Neuron (in vitro differentiated cells): ENCODE measurements at regions not wholly inside any gene's neighbourhood (a gene's known extent, or its start where the extent isn't known, plus 50 kb on each side); places are given as distances from the start of the nearest gene placed in this dataset.

Experiments used
- H2AFZ ChIP-seq: one replicate; pipeline ENCODE4 v1.6.1; 2013; ENCODE audit warnings: low read depth, mild to moderate bottlenecking, inconsistent platforms, low read length, moderate library complexity
- H3K27me3 ChIP-seq: one replicate; pipeline ENCODE4 v1.6.1; 2013; ENCODE audit warnings: low read length; ENCODE audit not compliant: insufficient read depth
- H3K36me3 ChIP-seq: one replicate; pipeline ENCODE4 v1.6.1; 2013; ENCODE audit warnings: low read length; ENCODE audit not compliant: insufficient read depth
- H3K4me1 ChIP-seq: one replicate; pipeline ENCODE4 v1.6.1; 2013; ENCODE audit warnings: low read length; ENCODE audit not compliant: insufficient read depth
- H3K4me3 ChIP-seq: 2 replicates; pipeline ENCODE4 v1.5.1; 2013; ENCODE audit warnings: mild to moderate bottlenecking, low read length, moderate library complexity
- H3K9me3 ChIP-seq: one replicate; pipeline ENCODE4 v1.6.1; 2013; ENCODE audit warnings: low read length

DNA sequence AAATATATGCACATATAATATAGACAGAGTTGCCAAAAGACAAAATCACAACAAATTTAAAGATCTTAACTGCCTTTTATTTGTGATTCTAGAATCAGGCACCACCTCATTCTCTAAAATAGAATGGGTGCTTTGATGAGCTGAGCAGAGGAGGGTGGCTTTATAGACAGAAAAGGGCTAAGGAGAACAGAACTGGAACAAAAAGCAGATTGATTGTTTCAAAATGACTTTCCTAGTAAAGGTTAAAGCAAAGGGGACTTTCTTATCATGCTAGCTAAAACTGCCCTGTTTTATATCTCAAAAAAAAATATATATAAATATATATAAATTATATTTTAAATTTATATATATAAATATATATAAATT, 287.6 kb downstream of the FAT3 start:
- Histone ChIP-seq H3K27me3 (no peaks in the 10 kb centered on the region), H2AFZ (no peak overlapping the region), H3K4me3 (no peak overlapping the region), H3K9me3 (no peaks in the 10 kb centered on the region), H3K36me3 (no peaks in the 10 kb centered on the region), H3K4me1 (peaks cover 40% of the 10 kb centered on the region)

- Histone ChIP-seq H3K36me3 (peaks cover 16% of the 10 kb centered on the region), H3K4me1 (peaks cover 37% of the 10 kb centered on the region), H3K27me3 (no peaks in the 10 kb centered on the region), H3K4me3 (no peak overlapping the region), H2AFZ (no peak overlapping the region), H3K9me3 (peaks cover 2% of the 10 kb centered on the region)
Measured at GRCh38 chr11:92523611-92524010, 299.0 kb downstream of the FAT3 start.

DNA sequence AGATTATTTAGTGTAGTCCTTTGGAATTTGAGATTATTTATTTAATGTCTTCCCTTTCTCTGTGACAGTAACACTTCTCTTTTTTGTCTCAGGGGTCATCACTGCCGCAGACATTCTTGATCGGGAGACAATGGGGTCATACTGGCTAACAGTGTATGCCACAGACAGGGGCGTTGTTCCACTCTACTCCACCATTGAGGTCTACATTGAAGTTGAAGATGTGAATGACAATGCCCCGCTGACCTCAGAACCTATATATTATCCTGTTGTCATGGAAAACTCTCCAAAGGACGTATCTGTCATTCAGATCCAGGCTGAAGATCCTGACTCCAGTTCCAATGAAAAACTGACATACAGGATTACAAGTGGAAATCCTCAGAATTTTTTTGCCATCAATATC, 299.9 kb downstream of the FAT3 start:
- no peak overlapping the region for H3K4me3 ChIP-seq
- H3K4me1 ChIP-seq = peaks cover 43% of the 10 kb centered on the region
- H2AFZ ChIP-seq = no peak overlapping the region
- peaks cover 2% of the 10 kb centered on the region for H3K9me3 ChIP-seq
- peaks cover 16% of the 10 kb centered on the region for H3K36me3 ChIP-seq
- no peaks in the 10 kb centered on the region for H3K27me3 ChIP-seq

- H2AFZ ChIP-seq = no peak overlapping the region
- H3K9me3 ChIP-seq = no peaks in the 10 kb centered on the region
- H3K36me3 ChIP-seq = peaks cover 16% of the 10 kb centered on the region
- H3K4me1 ChIP-seq = peaks cover 53% of the 10 kb centered on the region
- H3K27me3 ChIP-seq = no peaks in the 10 kb centered on the region
- H3K4me3 ChIP-seq = no peak overlapping the region
Measured at GRCh38 chr11:92527467-92527866, 302.8 kb downstream of the FAT3 start.

DNA sequence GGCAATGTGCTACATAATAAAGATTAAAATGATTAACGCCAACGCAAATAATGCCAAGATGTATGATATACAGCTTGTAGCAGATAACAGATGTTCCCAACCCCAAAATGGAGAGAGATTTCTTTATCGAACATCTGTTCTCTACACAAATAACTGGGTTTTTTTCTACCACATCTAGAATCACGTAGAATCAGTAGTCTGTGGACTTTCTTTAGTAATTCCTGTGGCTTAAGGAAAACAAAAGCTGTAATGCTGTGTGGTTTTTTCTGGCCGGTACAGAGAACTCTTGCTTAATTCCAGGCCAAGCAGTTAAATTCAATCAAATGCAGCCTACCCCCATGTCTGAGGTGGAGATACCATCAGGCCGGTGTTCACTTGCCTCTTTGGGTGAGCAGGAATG, 303.4 kb downstream of the FAT3 start:
- Histone ChIP-seq H3K36me3 (peaks cover 16% of the 10 kb centered on the region), H2AFZ (no peak overlapping the region), H3K4me3 (no peak overlapping the region), H3K4me1 (peaks cover 50% of the 10 kb centered on the region), H3K9me3 (no peaks in the 10 kb centered on the region), H3K27me3 (no peaks in the 10 kb centered on the region)

DNA sequence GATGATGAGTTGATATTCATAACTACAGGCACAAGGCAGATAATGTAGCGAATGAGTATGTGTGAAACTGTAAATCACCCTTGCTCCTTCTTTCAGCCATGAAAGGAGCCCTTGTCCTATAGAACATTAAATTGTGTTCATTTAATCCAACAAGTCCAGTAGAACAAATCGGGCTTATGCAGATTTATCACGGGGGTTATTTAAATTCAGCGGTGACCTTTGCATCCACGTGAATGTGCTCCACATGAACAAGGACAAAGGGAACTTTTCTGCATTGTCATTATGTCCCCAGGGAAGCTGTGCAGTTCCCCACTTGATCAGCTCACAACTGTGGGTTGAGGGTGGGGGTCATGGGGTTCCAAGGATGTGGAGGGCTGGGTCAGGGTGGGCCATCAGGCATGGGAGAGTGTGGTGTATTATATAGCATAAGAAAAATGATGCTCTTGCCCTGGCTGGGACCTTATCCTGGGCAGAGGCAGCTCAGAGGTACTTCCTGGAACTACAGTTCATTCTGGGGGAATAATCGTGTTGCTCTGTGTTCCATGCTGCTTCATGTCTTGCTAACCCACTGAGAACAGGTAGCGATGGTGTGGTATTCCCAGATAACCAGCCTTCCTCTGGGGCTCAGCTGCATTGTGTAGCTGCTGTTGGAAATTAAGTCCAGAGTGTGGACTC, 306.6 kb downstream of the FAT3 start:
- Histone ChIP-seq H3K4me3 (no peak overlapping the region), H2AFZ (no peak overlapping the region), H3K36me3 (peaks cover 18% of the 10 kb centered on the region), H3K27me3 (no peaks in the 10 kb centered on the region), H3K4me1 (peaks cover 27% of the 10 kb centered on the region), H3K9me3 (peaks cover 5% of the 10 kb centered on the region)

DNA sequence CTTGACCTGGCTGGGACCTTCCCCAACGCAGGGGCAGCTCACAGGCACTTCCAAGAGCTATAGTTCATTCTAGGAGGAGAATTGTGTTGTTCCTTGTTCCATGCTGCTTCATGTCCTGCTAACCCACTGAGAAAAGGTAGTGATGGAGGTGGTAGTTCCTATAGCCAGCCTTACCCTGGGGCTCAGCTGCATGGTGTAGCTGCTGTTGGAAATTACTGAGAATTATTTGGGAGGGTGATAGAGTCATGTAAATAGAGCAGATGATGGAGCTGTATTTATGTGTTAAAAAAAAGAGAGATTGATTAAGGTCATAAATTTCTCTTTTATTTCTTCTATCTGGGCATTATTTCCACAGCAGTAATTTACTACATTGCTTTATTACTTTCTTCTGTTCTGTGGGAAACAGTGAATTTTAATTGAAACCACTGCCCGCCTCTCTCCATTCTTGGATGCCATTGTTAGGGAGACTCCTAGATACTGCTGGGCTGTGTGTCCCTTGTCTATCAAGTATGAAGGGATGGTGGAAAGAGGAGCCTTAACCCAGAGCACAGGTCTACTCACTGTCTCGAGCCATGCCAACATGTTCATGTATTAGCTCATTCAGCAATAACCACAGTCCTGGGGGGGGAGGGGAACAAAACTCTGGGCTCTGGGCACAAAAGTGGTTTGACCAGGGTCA, 309.2 kb downstream of the FAT3 start:
- Histone ChIP-seq H2AFZ (no peak overlapping the region), H3K4me1 (peaks cover 27% of the 10 kb centered on the region), H3K9me3 (peaks cover 5% of the 10 kb centered on the region), H3K27me3 (no peaks in the 10 kb centered on the region), H3K4me3 (no peak overlapping the region), H3K36me3 (peaks cover 13% of the 10 kb centered on the region)

- Histone ChIP-seq H3K36me3 (peaks cover 13% of the 10 kb centered on the region), H2AFZ (no peak overlapping the region), H3K27me3 (no peaks in the 10 kb centered on the region), H3K9me3 (peaks cover 5% of the 10 kb centered on the region), H3K4me1 (peaks cover 12% of the 10 kb centered on the region), H3K4me3 (no peak overlapping the region)
Measured at GRCh38 chr11:92536883-92537282, 312.3 kb downstream of the FAT3 start.

DNA sequence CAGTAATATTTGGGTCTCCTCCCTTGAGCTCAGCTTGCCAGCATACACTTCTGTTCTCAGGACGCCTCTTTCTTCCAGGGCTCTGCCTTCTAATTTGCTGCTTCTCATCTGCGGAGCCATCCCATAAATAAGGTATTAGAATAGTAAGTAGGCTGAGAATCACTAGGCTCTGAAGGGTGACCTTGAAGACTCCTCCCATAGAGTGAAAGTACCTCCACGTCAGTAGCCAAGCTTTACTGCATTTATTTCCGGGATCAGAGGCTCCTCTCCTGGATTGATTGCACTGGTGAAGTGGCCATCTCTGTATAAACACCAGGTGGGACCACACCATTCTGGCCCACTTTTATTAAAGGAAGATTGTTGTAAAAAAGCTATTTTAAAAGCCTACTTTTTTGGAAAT, 315.5 kb downstream of the FAT3 start:
- H3K4me3 ChIP-seq = no peak overlapping the region
- H3K27me3 ChIP-seq = no peaks in the 10 kb centered on the region
- H3K36me3 ChIP-seq = peaks cover 9% of the 10 kb centered on the region
- peaks cover under 1% of the 10 kb centered on the region for H3K9me3 ChIP-seq
- no peak overlapping the region for H2AFZ ChIP-seq
- H3K4me1 ChIP-seq = peaks cover 15% of the 10 kb centered on the region

DNA sequence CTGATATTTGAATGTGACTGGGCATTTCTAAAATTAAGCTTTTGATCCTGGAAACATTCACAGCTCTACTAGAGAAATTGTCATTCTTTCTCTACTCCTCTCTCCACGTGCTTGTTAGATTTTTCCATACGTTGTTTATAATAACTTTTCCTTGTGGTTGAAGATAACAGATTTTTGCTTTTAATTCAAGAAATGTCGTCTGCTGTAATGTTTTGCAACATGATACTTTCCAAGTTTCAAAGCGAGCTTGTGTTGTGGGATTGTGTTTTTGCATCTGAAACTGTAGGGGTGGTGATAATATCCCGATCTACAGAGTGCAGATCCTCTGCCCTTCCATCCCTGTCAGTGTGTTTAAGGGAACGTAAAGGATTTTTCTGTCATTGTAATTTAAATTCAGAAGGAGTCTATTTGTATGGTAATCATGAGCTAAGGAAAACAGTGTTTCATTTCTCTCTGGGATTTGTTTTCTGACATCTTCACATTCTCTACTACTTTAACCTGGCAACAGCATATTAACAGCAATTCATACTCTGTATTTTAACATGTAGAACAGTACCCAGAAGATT, 321.4 kb downstream of the FAT3 start:
- Histone ChIP-seq H3K4me1 (peaks cover 46% of the 10 kb centered on the region), H3K4me3 (no peak overlapping the region), H3K27me3 (no peaks in the 10 kb centered on the region), H3K36me3 (no peaks in the 10 kb centered on the region), H3K9me3 (no peaks in the 10 kb centered on the region), H2AFZ (no peak overlapping the region)

- H2AFZ ChIP-seq = no peak overlapping the region
- H3K36me3 ChIP-seq = no peaks in the 10 kb centered on the region
- H3K4me3 ChIP-seq = no peak overlapping the region
- peaks cover 46% of the 10 kb centered on the region for H3K4me1 ChIP-seq
- no peaks in the 10 kb centered on the region for H3K9me3 ChIP-seq
- H3K27me3 ChIP-seq = no peaks in the 10 kb centered on the region
Measured at GRCh38 chr11:92546603-92547002, 322.0 kb downstream of the FAT3 start.

DNA sequence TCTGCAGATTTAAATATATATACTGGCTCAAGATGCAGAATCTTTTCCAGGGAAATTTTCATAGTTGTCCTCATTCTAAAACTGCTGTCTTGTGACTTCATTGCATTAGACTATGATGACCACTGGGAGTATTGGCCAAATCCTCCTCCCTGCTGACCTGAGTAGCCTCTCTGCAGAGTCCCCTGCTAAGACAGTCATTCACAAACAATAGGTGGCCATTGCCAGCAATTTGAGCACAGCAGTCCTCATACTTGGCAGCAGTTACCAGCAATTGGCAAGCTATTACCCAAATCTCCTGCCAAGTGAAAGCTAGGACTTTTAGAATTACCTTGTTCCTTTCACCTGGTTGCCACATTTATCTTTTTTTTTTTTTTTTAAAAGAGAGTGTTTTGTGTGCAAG, 325.8 kb downstream of the FAT3 start:
- H3K9me3 ChIP-seq = no peaks in the 10 kb centered on the region
- no peaks in the 10 kb centered on the region for H3K27me3 ChIP-seq
- H3K36me3 ChIP-seq = peaks cover 1% of the 10 kb centered on the region
- no peak overlapping the region for H3K4me3 ChIP-seq
- peaks cover 36% of the 10 kb centered on the region for H3K4me1 ChIP-seq
- no peak overlapping the region for H2AFZ ChIP-seq

GRCh38 chr11:92550871-92551270, 326.3 kb downstream of the FAT3 start:
- no peaks in the 10 kb centered on the region for H3K27me3 ChIP-seq
- H3K9me3 ChIP-seq = no peaks in the 10 kb centered on the region
- H3K4me1 ChIP-seq = peaks cover 31% of the 10 kb centered on the region
- H3K4me3 ChIP-seq = no peak overlapping the region
- H3K36me3 ChIP-seq = peaks cover 6% of the 10 kb centered on the region
- no peak overlapping the region for H2AFZ ChIP-seq
